GM12891 (cell line): ENCODE measurements at regions not wholly inside any gene's neighbourhood (a gene's known extent, or its start where the extent isn't known, plus 50 kb on each side); places are given as distances from the start of the nearest gene placed in this dataset.

Experiments used
- PAX5 ChIP-seq: IDR thresholded peaks from 2 replicates; pipeline ENCODE4 v1.6.1; 2011; ENCODE audit warnings: low read length, moderate library complexity, mild to moderate bottlenecking; ENCODE audit not compliant: insufficient read depth, severe bottlenecking
- POLR2A ChIP-seq: IDR thresholded peaks from 2 replicates; pipeline ENCODE4 v1.6.1; 2011; ENCODE audit warnings: low read depth, low read length, control low read depth

DNA sequence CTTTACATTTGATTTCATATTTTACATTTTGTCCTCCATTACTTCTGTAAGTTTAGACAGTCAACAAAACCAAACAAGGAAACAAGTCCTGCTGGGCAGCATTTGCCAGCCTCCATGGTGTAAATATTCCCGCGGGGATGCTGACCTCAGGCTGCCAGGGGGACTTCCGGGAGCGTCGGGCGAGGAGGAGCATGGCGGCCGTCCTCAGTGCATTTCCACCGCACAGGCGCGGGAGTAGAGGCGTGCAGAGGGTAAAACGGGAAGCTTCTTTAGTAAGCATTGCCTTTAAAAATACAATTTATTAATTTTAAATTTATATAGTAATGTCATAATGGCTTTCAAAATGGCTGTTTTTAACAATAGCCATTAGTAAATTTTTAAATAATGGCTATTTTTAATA is 385.3 kb upstream of the IRX4 start:
- TF ChIP-seq PAX5 (no peak), POLR2A (no peak)
